Right renal pelvis (tissue), 4 donors: ENCODE measurements at regions not wholly inside any gene's neighbourhood (a gene's known extent, or its start where the extent isn't known, plus 50 kb on each side); places are given as distances from the start of the nearest gene placed in this dataset.

Experiments
- DNase-seq, 4 donors: peaks; one replicate each; pipeline ENCODE4 v3.0.0-alpha.2; 2013; ENCODE audit warnings: low read depth in 4 of 4, low spot score in 3 of 4, missing footprints in 1 of 4

GRCh38 chr3:116920826-116921610 lies 211.4 kb downstream of the TUSC7 start:
- no peak for DNase-seq

DNA sequence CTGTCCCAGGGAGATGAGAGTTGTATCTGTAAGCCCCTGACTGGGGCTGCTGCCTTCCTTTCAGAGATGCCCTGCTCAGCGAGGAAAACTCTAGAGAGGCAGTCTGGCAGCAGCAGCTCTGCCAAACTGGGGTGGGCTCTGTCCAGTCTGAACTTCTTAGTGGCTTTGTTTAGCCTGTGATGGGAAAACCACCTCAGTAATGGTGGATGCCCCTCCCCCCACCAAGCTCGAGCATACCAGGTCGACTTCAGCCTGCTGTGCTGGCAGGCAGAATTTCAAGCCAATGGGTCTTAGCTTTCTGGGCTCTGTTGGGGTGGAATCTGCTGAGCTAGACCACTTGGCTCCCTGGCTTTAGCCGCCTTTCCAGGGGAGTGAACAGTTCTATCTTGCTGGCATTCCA lies 218.3 kb downstream of the TUSC7 start:
- DNase-seq, result no peak

- DNase-seq, result no peak
These were observed 220.1 kb downstream of the TUSC7 start for GRCh38 chr3:116929505-116930222.

- DNase-seq, result no peak
These were observed 221.2 kb downstream of the TUSC7 start for GRCh38 chr3:116930786-116931185.

- DNase-seq, result no peak
These were observed 229.5 kb downstream of the TUSC7 start for GRCh38 chr3:116939091-116939490.

DNA sequence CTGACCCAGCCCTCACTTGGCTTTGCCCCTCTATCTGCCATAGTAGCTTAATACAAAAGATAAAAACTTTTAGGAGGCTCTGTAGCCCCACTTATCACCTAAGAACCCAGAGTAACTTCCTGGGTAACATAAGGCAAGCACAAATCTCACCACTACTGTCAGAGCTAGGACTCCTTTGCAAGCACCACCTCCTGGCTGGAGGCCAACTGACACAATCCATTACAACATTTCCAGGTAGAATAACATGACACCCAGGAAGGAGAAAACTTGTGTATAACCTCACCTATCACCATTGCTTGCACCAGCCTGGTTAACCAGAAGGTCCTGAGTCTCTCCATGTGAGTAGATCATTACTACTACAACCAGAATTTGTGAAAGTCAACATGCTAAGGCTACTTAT lies 230.0 kb downstream of the TUSC7 start:
- no peak for DNase-seq

GRCh38 chr3:116940719-116941118 lies 231.1 kb downstream of the TUSC7 start:
- DNase-seq, result no peak

DNA sequence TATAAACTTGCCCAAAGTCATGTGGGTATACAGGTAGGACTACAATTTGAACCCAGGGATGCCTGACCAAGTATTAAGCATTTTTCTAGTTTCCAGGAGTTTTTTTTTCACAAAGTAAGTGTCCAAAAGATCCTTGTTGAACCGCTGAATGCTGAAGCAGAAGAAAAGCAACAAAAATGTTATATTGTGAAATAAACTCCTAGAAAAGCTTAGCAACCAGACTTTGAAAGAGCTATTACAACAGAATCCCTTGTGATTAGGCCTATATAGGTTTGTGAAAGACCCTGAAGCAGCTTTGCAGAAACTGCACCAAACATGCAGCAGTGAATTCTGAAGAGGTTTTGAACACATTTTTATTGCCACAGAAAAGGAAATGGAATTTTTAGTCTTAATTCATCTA lies 236.8 kb downstream of the TUSC7 start:
- DNase-seq, result no peak

- no peak for DNase-seq
These were observed 237.6 kb downstream of the TUSC7 start for GRCh38 chr3:116947148-116947547.

DNA sequence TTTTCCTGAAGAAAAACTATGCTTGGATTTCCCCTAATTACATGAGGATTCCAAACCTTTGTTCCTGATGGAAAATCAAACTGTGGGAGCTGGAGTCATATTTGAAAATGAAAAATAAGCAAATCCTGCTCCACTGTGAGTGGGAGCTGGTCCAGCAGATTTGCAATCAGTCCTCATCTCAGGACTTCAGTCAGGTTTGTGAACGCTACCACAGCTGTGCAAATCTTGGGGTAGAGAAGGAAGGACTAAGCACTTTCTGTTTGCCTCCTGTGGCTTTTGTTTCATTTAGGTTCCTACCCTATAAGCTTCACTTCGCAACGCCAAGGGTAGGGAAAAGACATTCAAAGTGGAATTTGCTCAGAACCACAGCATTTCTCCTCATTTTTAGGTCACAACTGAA lies 238.2 kb downstream of the TUSC7 start:
- no peak for DNase-seq

- DNase-seq, result no peak
These were observed 240.9 kb downstream of the TUSC7 start for GRCh38 chr3:116950301-116951055.

DNA sequence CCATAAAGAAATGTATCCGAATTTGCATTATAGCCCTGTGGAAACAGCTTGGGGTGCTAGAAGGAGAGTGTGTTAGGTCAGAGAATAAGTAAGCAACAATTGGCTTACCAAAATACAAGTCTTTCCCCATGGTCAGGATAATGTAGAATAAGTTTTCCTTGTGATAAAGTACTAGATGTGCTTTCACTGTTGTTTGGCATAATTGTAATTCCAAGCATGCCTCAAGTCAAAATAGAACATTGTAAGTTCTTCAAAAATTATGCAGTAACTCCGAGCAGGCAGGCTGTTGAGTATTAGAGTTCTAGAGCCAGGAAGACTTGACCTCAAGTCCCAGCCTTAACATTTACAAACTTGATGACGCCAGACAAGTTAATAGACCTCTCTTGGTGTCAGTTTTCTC lies 242.0 kb downstream of the TUSC7 start:
- no peak for DNase-seq

DNA sequence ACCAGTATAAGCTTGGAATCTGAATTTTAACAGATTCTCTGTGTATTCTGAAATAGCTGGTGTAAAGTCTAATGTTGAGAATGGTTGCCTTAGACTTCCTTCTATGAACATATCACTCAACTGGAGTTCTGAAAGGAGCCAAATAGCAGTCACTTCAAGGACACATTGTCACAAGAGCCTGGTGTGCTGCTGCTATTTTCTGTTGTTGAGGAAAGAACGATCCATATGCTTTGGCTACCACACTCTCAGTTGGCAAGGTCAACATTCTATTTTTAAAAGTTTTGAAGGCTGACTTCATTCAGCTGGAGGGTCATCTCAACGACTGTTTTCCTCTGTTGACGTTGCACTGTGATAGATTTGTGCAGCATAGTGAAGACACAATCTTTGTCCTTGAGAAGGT lies 248.7 kb downstream of the TUSC7 start:
- no peak for DNase-seq

DNA sequence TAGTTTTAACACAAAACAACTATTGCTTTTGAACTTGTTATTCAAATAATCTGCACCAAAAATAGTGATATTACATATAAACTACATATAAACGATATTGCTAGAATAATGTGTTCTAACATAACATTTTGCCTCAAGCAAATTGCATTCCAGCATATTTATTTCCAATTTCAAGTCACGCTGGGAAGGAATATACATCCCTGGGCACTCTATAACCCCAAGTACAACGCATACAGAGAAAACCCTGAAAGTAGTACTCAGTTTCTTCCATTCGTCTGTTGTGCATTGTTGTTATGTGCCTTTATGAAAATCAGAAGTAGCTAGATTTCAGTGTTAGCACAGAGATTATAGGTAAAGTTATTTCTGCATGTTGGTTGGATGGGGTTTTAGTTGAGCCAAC lies 251.5 kb downstream of the TUSC7 start:
- DNase-seq, result no peak

DNA sequence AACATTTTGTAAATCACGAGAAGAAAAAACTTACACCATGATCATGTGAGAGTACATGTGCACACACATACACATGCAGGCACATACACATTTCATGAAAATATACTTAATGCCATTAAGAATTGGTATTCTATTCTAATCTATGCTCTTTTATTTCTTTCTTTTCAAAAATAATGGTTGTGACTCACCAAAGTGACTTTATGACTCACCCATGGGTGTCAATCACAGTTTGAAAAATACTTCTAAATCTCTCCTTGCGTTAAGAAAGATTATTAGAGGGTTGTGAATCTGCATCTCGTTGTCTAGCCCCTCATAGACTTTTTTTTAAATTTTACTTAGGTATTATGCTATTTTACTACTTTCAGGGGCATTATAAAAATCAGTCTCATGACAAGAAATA lies 254.2 kb downstream of the TUSC7 start:
- no peak for DNase-seq

GRCh38 chr3:116966649-116967048 lies 257.1 kb downstream of the TUSC7 start:
- DNase-seq, result no peak

DNA sequence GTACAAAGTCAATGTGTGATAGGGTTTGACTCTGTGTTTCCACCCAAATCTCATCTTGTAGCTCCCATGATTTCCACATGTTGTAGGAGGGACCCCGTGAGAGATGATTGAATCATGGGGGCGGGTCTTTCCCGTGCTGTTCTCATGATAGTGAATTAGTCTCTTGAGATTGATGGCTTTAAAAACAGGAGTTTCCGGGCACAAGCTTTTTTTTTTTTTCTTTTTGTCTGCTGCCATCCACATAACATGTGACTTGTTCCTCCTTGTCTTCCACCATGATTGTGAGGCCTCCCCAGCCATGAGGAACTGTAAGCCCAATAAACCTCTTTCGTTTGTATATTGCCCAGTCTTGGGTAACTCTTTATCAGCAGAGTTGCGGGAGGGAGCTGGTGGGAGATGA lies 259.6 kb downstream of the TUSC7 start:
- DNase-seq, result no peak

DNA sequence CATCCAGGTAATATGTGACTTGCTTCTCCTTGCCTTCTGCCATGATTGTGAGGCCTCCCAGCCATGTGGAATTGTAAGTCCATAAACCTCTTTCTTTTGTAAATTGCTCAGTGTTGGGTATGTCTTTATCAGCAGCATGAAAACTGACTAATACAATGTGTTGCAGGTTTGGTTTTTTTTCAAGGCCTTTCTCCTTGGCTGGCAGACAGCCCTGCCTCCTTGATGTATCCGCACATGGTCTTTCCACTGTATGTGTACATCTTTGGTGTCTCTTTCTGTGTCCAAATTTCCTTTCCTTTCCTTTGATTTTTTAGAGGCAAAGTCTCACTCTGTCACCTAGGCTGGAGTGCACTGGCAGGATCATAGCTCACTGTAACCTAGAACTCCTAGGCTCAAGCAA lies 260.1 kb downstream of the TUSC7 start:
- DNase-seq, result no peak

GRCh38 chr3:116971531-116971930 lies 262.0 kb downstream of the TUSC7 start:
- no peak for DNase-seq

DNA sequence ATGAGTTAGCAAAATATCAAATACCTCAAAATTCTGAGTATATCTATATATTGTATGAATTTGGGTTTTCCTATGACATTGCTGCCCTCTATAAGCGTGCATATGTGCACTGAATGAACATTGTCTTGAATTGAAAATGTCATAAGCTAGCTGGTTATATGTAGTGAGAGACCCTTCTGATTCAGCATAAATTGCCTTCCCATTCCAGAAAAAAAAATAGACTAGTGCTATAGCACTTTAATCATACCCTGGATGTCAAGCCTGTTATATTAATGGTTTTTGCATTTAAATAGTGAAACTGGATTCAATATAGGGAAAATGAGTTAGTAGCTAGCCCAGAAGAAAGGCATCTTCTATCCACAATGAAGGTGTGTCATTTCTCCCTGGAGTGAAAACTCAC lies 265.1 kb downstream of the TUSC7 start:
- no peak for DNase-seq

- DNase-seq, result no peak
These were observed 267.9 kb downstream of the TUSC7 start for GRCh38 chr3:116977441-116977840.

DNA sequence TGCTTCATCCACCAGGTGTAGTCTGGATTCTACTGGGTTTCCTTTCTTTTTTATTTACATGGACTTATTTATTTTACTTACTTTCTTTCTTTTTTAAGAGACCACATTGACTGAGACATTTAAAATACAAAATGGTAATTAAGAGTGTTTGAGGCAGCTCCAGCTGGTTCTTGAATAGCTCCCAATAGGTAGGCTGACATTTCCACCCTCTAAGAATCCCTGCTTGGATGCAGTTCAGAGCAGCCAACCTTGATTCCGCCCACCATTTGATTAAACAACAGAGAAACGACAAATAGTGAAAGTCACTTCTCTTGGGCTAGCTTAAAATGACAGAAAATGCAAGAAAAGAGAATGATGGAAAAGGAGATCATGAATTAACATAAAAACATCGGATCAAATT lies 270.5 kb downstream of the TUSC7 start:
- DNase-seq, result no peak
